ENCODE measurements at regions not wholly inside any gene's neighbourhood (a gene's known extent, or its start where the extent isn't known, plus 50 kb on each side); places are given as distances from the start of the nearest gene placed in this dataset.

DNA sequence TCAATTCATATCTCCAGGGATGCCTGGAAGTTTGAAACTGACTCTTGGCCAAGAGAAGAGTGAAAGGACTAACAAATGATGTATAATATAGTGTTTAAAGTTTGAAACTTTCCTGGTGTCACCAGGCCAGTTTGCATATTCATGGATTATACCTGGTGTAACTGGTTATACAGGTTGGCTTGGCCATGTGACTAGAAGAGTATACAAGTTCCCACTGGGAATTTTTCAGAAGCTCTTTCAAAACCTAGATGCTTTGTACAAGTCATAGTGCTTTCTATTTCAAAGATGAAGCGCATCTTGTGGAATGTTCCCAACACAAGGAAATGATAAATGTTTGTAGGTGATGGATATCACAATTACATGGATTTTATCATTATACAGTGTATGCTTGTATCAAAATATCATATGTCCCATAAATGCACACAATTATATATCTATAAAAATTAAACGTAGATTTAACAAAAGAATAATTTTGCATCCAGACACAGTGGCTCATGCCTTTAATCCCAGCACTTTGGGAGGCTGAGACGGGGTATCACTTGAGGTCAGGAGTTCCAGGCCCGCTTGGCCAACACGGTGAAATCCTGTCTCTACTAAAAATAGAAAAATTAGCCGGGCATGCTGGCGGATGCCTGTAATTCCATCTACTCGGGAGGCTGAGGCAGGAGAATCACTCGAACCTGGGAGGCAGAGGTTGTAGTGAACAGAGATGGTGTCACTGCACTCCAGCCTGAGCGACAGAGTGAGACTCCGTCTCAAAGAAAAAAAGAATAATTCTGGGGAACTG, 1420.2 kb downstream of the GRIK2 start:
- TF ChIP-seq, protein P1, sequence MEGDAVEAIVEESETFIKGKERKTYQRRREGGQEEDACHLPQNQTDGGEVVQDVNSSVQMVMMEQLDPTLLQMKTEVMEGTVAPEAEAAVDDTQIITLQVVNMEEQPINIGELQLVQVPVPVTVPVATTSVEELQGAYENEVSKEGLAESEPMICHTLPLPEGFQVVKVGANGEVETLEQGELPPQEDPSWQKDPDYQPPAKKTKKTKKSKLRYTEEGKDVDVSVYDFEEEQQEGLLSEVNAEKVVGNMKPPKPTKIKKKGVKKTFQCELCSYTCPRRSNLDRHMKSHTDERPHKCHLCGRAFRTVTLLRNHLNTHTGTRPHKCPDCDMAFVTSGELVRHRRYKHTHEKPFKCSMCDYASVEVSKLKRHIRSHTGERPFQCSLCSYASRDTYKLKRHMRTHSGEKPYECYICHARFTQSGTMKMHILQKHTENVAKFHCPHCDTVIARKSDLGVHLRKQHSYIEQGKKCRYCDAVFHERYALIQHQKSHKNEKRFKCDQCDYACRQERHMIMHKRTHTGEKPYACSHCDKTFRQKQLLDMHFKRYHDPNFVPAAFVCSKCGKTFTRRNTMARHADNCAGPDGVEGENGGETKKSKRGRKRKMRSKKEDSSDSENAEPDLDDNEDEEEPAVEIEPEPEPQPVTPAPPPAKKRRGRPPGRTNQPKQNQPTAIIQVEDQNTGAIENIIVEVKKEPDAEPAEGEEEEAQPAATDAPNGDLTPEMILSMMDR (IDR thresholded peaks at IDR 0.05) = no peak
- no peak for TF ChIP-seq ZFX (IDR thresholded peaks at IDR 0.05; ENCODE audit: borderline replicate concordance)

Measured in 22Rv1 (cell line).